ENCODE measurements at regions not wholly inside any gene's neighbourhood (a gene's known extent, or its start where the extent isn't known, plus 50 kb on each side); places are given as distances from the start of the nearest gene placed in this dataset.
"Not testable (repeated sequence)": the region's sequence is repeated elsewhere in the genome, so short reads cannot be mapped to it uniquely, and the experiment has no call there.

- TF ChIP-seq CTCF (IDR thresholded peaks at IDR 0.05 in 4 of 5, conservative IDR thresholded peaks at IDR 0.05 in 1 of 5); POLR2A (IDR thresholded peaks at IDR 0.05): not testable (repeated sequence)
These were observed 422.1 kb downstream of the PSAT1 start for GRCh38 chr9:78719029-78719428.

Measured in gastrocnemius medialis (tissue), 4 donors.